ENCODE measurements at regions not wholly inside any gene's neighbourhood (a gene's known extent, or its start where the extent isn't known, plus 50 kb on each side); places are given as distances from the start of the nearest gene placed in this dataset.

GRCh38 chr3:10561162-10561945, 56.0 kb upstream of the ATP2B2 start:
- no peak for TF ChIP-seq CTCF (IDR thresholded peaks at IDR 0.05; ENCODE audit: low read depth, low read length)
- no peak for TF ChIP-seq EZH2phosphoT487 (IDR thresholded peaks at IDR 0.05; ENCODE audit: low read depth)

Data from OCI-LY3 (cell line).